DND-41 (cell line): ENCODE measurements at regions not wholly inside any gene's neighbourhood (a gene's known extent, or its start where the extent isn't known, plus 50 kb on each side); places are given as distances from the start of the nearest gene placed in this dataset.

Source experiments
- ATAC-seq: fragments of 200-7000 bp; cut with Tn5 transposase; 3 replicates; pipeline ENCODE4 v1.9.1; 2021; ENCODE audit warnings: low read depth; ENCODE audit not compliant: insufficient read depth
- DNase-seq: peaks from one replicate; pipeline ENCODE4 v3.0.0-alpha.2; 2020
- H2AFZ ChIP-seq: 2 replicates; pipeline ENCODE4 v1.6.0; 2012; ENCODE audit warnings: low read depth, low read length
- H3K27ac ChIP-seq: 2 replicates; pipeline ENCODE4 v1.5.1; 2012; ENCODE audit warnings: low read length, inconsistent platforms
- H3K27me3 ChIP-seq: fragments of 200-600 bp; sonication (generic); 2 replicates; pipeline ENCODE4 v1.6.0; 2012; ENCODE audit warnings: low read length, mild to moderate bottlenecking, inconsistent platforms; ENCODE audit not compliant: insufficient read depth, poor library complexity
- H3K36me3 ChIP-seq: 2 replicates; pipeline ENCODE4 v1.5.1; 2012; ENCODE audit warnings: low read length, inconsistent platforms; ENCODE audit not compliant: insufficient read depth
- H3K4me1 ChIP-seq: 2 replicates; pipeline ENCODE4 v1.5.1; 2012; ENCODE audit warnings: mild to moderate bottlenecking, low read length; ENCODE audit not compliant: insufficient read depth
- H3K4me2 ChIP-seq: 2 replicates; pipeline ENCODE4 v1.6.0; 2012; ENCODE audit warnings: mild to moderate bottlenecking, moderate library complexity, low read length, inconsistent platforms; ENCODE audit not compliant: insufficient read depth
- H3K4me3 ChIP-seq, 2 experiments: fragments of 200-600 bp in 1 of 2; shearing (Covaris generic) in 1 of 2; 2 replicates each; pipeline ENCODE4 v1.5.1; 2012 to 2016; ENCODE audit warnings: inconsistent platforms in 2 of 2, low read length in 2 of 2, mild to moderate bottlenecking in 2 of 2, low read depth in 1 of 2, moderate library complexity in 1 of 2
- H3K79me2 ChIP-seq: 2 replicates; pipeline ENCODE4 v1.6.0; 2012; ENCODE audit warnings: low read length, inconsistent platforms; ENCODE audit not compliant: insufficient read depth
- H3K9ac ChIP-seq: 2 replicates; pipeline ENCODE4 v1.6.0; 2012; ENCODE audit warnings: low read depth, mild to moderate bottlenecking, inconsistent platforms, low read length, moderate library complexity
- H3K9me3 ChIP-seq: 2 replicates; pipeline ENCODE4 v1.5.1; 2012; ENCODE audit warnings: low read length, moderate library complexity, mild to moderate bottlenecking, inconsistent platforms; ENCODE audit not compliant: insufficient read depth, severe bottlenecking
- H4K20me1 ChIP-seq: 2 replicates; pipeline ENCODE4 v1.6.0; 2012; ENCODE audit warnings: low read length; ENCODE audit not compliant: insufficient read depth
- EZH2 ChIP-seq: IDR thresholded peaks from 3 replicates; pipeline ENCODE4 v1.6.1; 2012; ENCODE audit warnings: borderline replicate concordance, low read depth, mild to moderate bottlenecking, moderate library complexity, low read length, inconsistent platforms; ENCODE audit not compliant: severe bottlenecking
- TF ChIP-seq, protein P1 (sequence below): IDR thresholded peaks from 2 replicates; pipeline ENCODE4 v1.5.1; 2012; ENCODE audit warnings: borderline replicate concordance, low read length, moderate library complexity, mild to moderate bottlenecking; ENCODE audit not compliant: poor library complexity, severe bottlenecking; ENCODE audit errors: extremely low read depth

GRCh38 chr18:26763446-26764110 lies 101.9 kb downstream of the AQP4 start:
- H3K27me3 ChIP-seq = no peaks in the 10 kb centered on the region
- no peak overlapping the region for H3K4me3 ChIP-seq
- no peak for DNase-seq
- TF ChIP-seq, protein P1, sequence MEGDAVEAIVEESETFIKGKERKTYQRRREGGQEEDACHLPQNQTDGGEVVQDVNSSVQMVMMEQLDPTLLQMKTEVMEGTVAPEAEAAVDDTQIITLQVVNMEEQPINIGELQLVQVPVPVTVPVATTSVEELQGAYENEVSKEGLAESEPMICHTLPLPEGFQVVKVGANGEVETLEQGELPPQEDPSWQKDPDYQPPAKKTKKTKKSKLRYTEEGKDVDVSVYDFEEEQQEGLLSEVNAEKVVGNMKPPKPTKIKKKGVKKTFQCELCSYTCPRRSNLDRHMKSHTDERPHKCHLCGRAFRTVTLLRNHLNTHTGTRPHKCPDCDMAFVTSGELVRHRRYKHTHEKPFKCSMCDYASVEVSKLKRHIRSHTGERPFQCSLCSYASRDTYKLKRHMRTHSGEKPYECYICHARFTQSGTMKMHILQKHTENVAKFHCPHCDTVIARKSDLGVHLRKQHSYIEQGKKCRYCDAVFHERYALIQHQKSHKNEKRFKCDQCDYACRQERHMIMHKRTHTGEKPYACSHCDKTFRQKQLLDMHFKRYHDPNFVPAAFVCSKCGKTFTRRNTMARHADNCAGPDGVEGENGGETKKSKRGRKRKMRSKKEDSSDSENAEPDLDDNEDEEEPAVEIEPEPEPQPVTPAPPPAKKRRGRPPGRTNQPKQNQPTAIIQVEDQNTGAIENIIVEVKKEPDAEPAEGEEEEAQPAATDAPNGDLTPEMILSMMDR = no peak
- TF ChIP-seq EZH2 = no peak
- peaks cover 6% of the 10 kb centered on the region for H3K9me3 ChIP-seq
- H3K9ac ChIP-seq = no peak overlapping the region
- H4K20me1 ChIP-seq = no peaks in the 10 kb centered on the region
- no peak for ATAC-seq
- no peak overlapping the region for H3K27ac ChIP-seq
- H3K79me2 ChIP-seq = no peaks in the 10 kb centered on the region
- no peak overlapping the region for H2AFZ ChIP-seq
- H3K4me2 ChIP-seq = no peak overlapping the region
- H3K36me3 ChIP-seq = no peaks in the 10 kb centered on the region
- no peaks in the 10 kb centered on the region for H3K4me1 ChIP-seq

GRCh38 chr18:26757263-26758019 lies 108.1 kb downstream of the AQP4 start:
- DNase-seq (no peak), ATAC-seq (no peak)
- Histone ChIP-seq H3K27ac (no peak overlapping the region), H3K27me3 (no peaks in the 10 kb centered on the region), H4K20me1 (no peaks in the 10 kb centered on the region), H3K4me2 (no peak overlapping the region), H3K4me1 (0 out of 2 replicates have a peak, but pooled peaks cover 1% of the 10 kb centered on the region), H2AFZ (no peak overlapping the region; the same call in 1 of the 2 replicates), H3K9me3 (peaks cover 2% of the 10 kb centered on the region), H3K36me3 (no peaks in the 10 kb centered on the region), H3K79me2 (no peaks in the 10 kb centered on the region), H3K4me3 (no peak overlapping the region), H3K9ac (no peak overlapping the region)
- TF ChIP-seq, protein P1 = no peak
- no peak for TF ChIP-seq EZH2

DNA sequence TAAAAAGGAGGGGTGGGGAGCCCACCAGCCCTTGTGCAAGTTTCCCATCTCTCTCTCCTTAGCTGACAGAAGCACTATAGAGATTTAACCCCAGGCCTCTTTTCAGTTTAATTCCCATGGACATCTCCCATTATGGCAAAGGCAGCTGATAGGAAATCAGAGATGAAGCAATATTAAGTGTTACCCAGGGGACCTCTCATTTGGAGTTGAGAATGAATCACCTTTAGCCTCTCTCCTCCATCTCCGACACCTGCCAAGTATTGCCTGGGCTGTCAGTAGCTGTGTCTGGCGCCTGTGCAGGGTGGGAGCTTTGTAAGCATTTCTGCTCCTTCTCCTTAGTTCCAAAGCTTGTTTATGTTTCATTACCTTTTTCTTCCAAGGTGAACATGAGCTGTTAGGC lies 109.0 kb downstream of the AQP4 start:
- ATAC-seq = no peak
- no peak overlapping the region for H2AFZ ChIP-seq
- no peak for TF ChIP-seq EZH2
- H3K27me3 ChIP-seq = no peaks in the 10 kb centered on the region
- peaks cover under 1% of the 10 kb centered on the region for H3K9me3 ChIP-seq
- no peak overlapping the region for H3K4me2 ChIP-seq
- H3K36me3 ChIP-seq = no peaks in the 10 kb centered on the region
- no peak for DNase-seq
- H3K79me2 ChIP-seq = no peaks in the 10 kb centered on the region
- H3K4me1 ChIP-seq = 0 out of 2 replicates have a peak, but pooled peaks cover 4% of the 10 kb centered on the region
- no peak overlapping the region for H3K27ac ChIP-seq
- no peak overlapping the region for H3K4me3 ChIP-seq
- no peak overlapping the region for H3K9ac ChIP-seq
- no peaks in the 10 kb centered on the region for H4K20me1 ChIP-seq

- ATAC-seq (no peak), DNase-seq (no peak)
- Histone ChIP-seq H3K4me3 (no peak overlapping the region), H2AFZ (no peak overlapping the region), H3K9me3 (no peaks in the 10 kb centered on the region), H3K9ac (no peak overlapping the region), H3K4me2 (no peak overlapping the region), H3K36me3 (no peaks in the 10 kb centered on the region), H3K27ac (no peak overlapping the region), H3K27me3 (no peaks in the 10 kb centered on the region), H3K79me2 (no peaks in the 10 kb centered on the region), H3K4me1 (peaks cover 27% of the 10 kb centered on the region), H4K20me1 (no peaks in the 10 kb centered on the region)
- TF ChIP-seq, protein P1 = no peak
- no peak for TF ChIP-seq EZH2
Measured at GRCh38 chr18:26746826-26747475, 118.6 kb downstream of the AQP4 start.
